Fibroblast of villous mesenchyme (primary cell): ENCODE measurements at regions not wholly inside any gene's neighbourhood (a gene's known extent, or its start where the extent isn't known, plus 50 kb on each side); places are given as distances from the start of the nearest gene placed in this dataset.

ENCODE experiments used
- DNase-seq: peaks from one replicate; pipeline ENCODE4 v3.0.0-alpha.2; 2010; ENCODE audit warnings: low read depth
- H3K4me3 ChIP-seq: 2 replicates; pipeline ENCODE4 v1.5.1; 2011; ENCODE audit warnings: low read depth, mild to moderate bottlenecking, low read length
- CTCF ChIP-seq: IDR thresholded peaks from 2 replicates; pipeline ENCODE4 v1.5.1; 2012; ENCODE audit warnings: low read depth, mild to moderate bottlenecking, low read length; ENCODE audit not compliant: insufficient read depth

GRCh38 chr6:50524341-50524740, 189.0 kb upstream of the TFAP2D start:
- TF ChIP-seq CTCF: no peak
- H3K4me3 ChIP-seq: no peak overlapping the region
- DNase-seq: no peak

- no peak overlapping the region for H3K4me3 ChIP-seq
- DNase-seq: no peak
- no peak for TF ChIP-seq CTCF
Measured at GRCh38 chr6:50527985-50528384, 185.3 kb upstream of the TFAP2D start.

GRCh38 chr6:50539447-50539846, 173.9 kb upstream of the TFAP2D start:
- DNase-seq: no peak
- no peak for TF ChIP-seq CTCF
- H3K4me3 ChIP-seq: no peak overlapping the region

GRCh38 chr6:50541941-50542340, 171.4 kb upstream of the TFAP2D start:
- no peak for TF ChIP-seq CTCF
- no peak overlapping the region for H3K4me3 ChIP-seq
- no peak for DNase-seq

- DNase-seq: no peak
- TF ChIP-seq CTCF: no peak
- H3K4me3 ChIP-seq: no peak overlapping the region
Measured at GRCh38 chr6:50543666-50544065, 169.7 kb upstream of the TFAP2D start.

GRCh38 chr6:50549026-50549425, 164.3 kb upstream of the TFAP2D start:
- no peak for TF ChIP-seq CTCF
- no peak overlapping the region for H3K4me3 ChIP-seq
- no peak for DNase-seq

GRCh38 chr6:50549475-50549874, 163.9 kb upstream of the TFAP2D start:
- no peak for TF ChIP-seq CTCF
- no peak overlapping the region for H3K4me3 ChIP-seq
- no peak for DNase-seq
